Astrocyte (in vitro differentiated cells and primary cell): ENCODE measurements at regions not wholly inside any gene's neighbourhood (a gene's known extent, or its start where the extent isn't known, plus 50 kb on each side); places are given as distances from the start of the nearest gene placed in this dataset.

Experiments used
- DNase-seq: peaks from one replicate; pipeline ENCODE4 v3.0.0-alpha.2; 2010; ENCODE audit warnings: low read depth
- FAIRE-seq: peaks from 2 replicates; lab custom pipeline; 2011; peaks lifted over from hg19 to GRCh38; lab: Jason Lieb, UNC
- H2AFZ ChIP-seq: 2 replicates; pipeline ENCODE4 v1.6.0; 2012; ENCODE audit warnings: low read depth, low read length, inconsistent platforms
- H3K27ac ChIP-seq: 2 replicates; pipeline ENCODE4 v1.5.1; 2011; ENCODE audit warnings: low read depth, low read length, inconsistent platforms
- H3K27me3 ChIP-seq: 2 replicates; pipeline ENCODE4 v1.6.0; 2011; ENCODE audit warnings: low read length, inconsistent platforms; ENCODE audit not compliant: insufficient read depth
- H3K36me3 ChIP-seq: 2 replicates; pipeline ENCODE4 v1.5.1; 2011; ENCODE audit warnings: low read length, inconsistent platforms; ENCODE audit not compliant: insufficient read depth
- H3K4me1 ChIP-seq: 2 replicates; pipeline ENCODE4 v1.5.1; 2011; ENCODE audit warnings: low read length, inconsistent platforms; ENCODE audit not compliant: insufficient read depth
- H3K4me2 ChIP-seq: 2 replicates; pipeline ENCODE4 v1.6.0; 2012; ENCODE audit warnings: low read length, inconsistent platforms
- H3K4me3 ChIP-seq: 2 replicates; pipeline ENCODE4 v1.5.1; 2011; ENCODE audit warnings: low read depth, mild to moderate bottlenecking, low read length, inconsistent platforms; ENCODE audit not compliant: insufficient read depth
- H3K79me2 ChIP-seq: 2 replicates; pipeline ENCODE4 v1.6.0; 2012; ENCODE audit warnings: mild to moderate bottlenecking, low read length, inconsistent platforms; ENCODE audit not compliant: insufficient read depth
- H3K9ac ChIP-seq: 2 replicates; pipeline ENCODE4 v1.6.0; 2012; ENCODE audit warnings: mild to moderate bottlenecking, low read length, inconsistent platforms
- H3K9me3 ChIP-seq: 2 replicates; pipeline ENCODE4 v1.5.1; 2012; ENCODE audit warnings: low read depth, mild to moderate bottlenecking, low read length, inconsistent platforms; ENCODE audit not compliant: insufficient read depth
- H4K20me1 ChIP-seq: 2 replicates; pipeline ENCODE4 v1.6.0; 2012; ENCODE audit warnings: low read length, inconsistent platforms; ENCODE audit not compliant: insufficient read depth
- H3K27ac Mint-ChIP-seq: one replicate; pipeline ENCODE4 v1.8.0; 2021; ENCODE audit warnings: mild to moderate bottlenecking, mixed read lengths; ENCODE audit not compliant: unreplicated experiment
- H3K27me3 Mint-ChIP-seq: one replicate; pipeline ENCODE4 v1.8.0; 2021; ENCODE audit warnings: low read depth, mixed read lengths; ENCODE audit not compliant: unreplicated experiment
- H3K36me3 Mint-ChIP-seq: one replicate; pipeline ENCODE4 v1.8.0; 2021; ENCODE audit warnings: low read depth, mixed read lengths; ENCODE audit not compliant: unreplicated experiment
- H3K4me1 Mint-ChIP-seq: one replicate; pipeline ENCODE4 v1.8.0; 2021; ENCODE audit warnings: low read depth, mixed read lengths; ENCODE audit not compliant: unreplicated experiment
- H3K4me3 Mint-ChIP-seq: one replicate; pipeline ENCODE4 v1.8.0; 2021; ENCODE audit warnings: mild to moderate bottlenecking, moderate library complexity, mixed read lengths; ENCODE audit not compliant: unreplicated experiment
- H3K9me3 Mint-ChIP-seq: one replicate; pipeline ENCODE4 v1.8.0; 2021; ENCODE audit warnings: mild to moderate bottlenecking, mixed read lengths; ENCODE audit not compliant: unreplicated experiment
- CTCF ChIP-seq: IDR thresholded peaks from 2 replicates; pipeline ENCODE4 v1.5.1; 2011; ENCODE audit warnings: low read depth, mild to moderate bottlenecking, inconsistent platforms, low read length, moderate library complexity; ENCODE audit not compliant: insufficient read depth
- EZH2 ChIP-seq: IDR thresholded peaks from 2 replicates; pipeline ENCODE4 v1.6.1; 2012; ENCODE audit warnings: mild to moderate bottlenecking, low read length, inconsistent platforms; ENCODE audit not compliant: insufficient read depth

GRCh38 chr3:116640109-116640508 lies 69.5 kb upstream of the TUSC7 start:
- FAIRE-seq (no peak), DNase-seq (no peak)
- no peak overlapping the region for H3K27ac Mint-ChIP-seq
- no peak overlapping the region for H2AFZ ChIP-seq
- no peak overlapping the region for H3K4me3 ChIP-seq
- no peaks in the 10 kb centered on the region for H3K4me1 Mint-ChIP-seq
- no peaks in the 10 kb centered on the region for H4K20me1 ChIP-seq
- no peak overlapping the region for H3K4me3 Mint-ChIP-seq
- no peaks in the 10 kb centered on the region for H3K36me3 ChIP-seq
- no peak overlapping the region for H3K27ac ChIP-seq
- no peak for TF ChIP-seq CTCF
- TF ChIP-seq EZH2, result no peak
- H3K36me3 Mint-ChIP-seq, result no peaks in the 10 kb centered on the region
- no peaks in the 10 kb centered on the region for H3K9me3 Mint-ChIP-seq
- H3K4me2 ChIP-seq, result no peak overlapping the region
- no peak overlapping the region for H3K9ac ChIP-seq
- H3K79me2 ChIP-seq, result no peaks in the 10 kb centered on the region
- no peaks in the 10 kb centered on the region for H3K4me1 ChIP-seq
- no peaks in the 10 kb centered on the region for H3K27me3 ChIP-seq
- no peaks in the 10 kb centered on the region for H3K9me3 ChIP-seq
- no peaks in the 10 kb centered on the region for H3K27me3 Mint-ChIP-seq

GRCh38 chr3:116643001-116643400 lies 66.6 kb upstream of the TUSC7 start:
- Mint-ChIP-seq H3K27me3 (peaks cover 9% of the 10 kb centered on the region), H3K4me3 (no peak overlapping the region), H3K36me3 (no peaks in the 10 kb centered on the region), H3K4me1 (no peaks in the 10 kb centered on the region), H3K27ac (no peak overlapping the region), H3K9me3 (no peaks in the 10 kb centered on the region)
- no peaks in the 10 kb centered on the region for H4K20me1 ChIP-seq
- H3K36me3 ChIP-seq, result no peaks in the 10 kb centered on the region
- TF ChIP-seq EZH2, result no peak
- no peak for TF ChIP-seq CTCF
- no peak for FAIRE-seq
- H3K9ac ChIP-seq, result no peak overlapping the region
- no peak overlapping the region for H3K4me2 ChIP-seq
- H3K79me2 ChIP-seq, result no peaks in the 10 kb centered on the region
- no peak overlapping the region for H3K27ac ChIP-seq
- no peaks in the 10 kb centered on the region for H3K9me3 ChIP-seq
- no peak overlapping the region for H2AFZ ChIP-seq
- no peak overlapping the region for H3K4me3 ChIP-seq
- no peaks in the 10 kb centered on the region for H3K4me1 ChIP-seq
- no peaks in the 10 kb centered on the region for H3K27me3 ChIP-seq
- no peak for DNase-seq

- Mint-ChIP-seq H3K36me3 (no peaks in the 10 kb centered on the region), H3K27ac (no peak overlapping the region), H3K9me3 (no peaks in the 10 kb centered on the region), H3K27me3 (peaks cover 9% of the 10 kb centered on the region), H3K4me1 (no peaks in the 10 kb centered on the region), H3K4me3 (no peak overlapping the region)
- Histone ChIP-seq H3K9me3 (no peaks in the 10 kb centered on the region), H3K79me2 (no peaks in the 10 kb centered on the region), H2AFZ (no peak overlapping the region), H3K4me1 (no peaks in the 10 kb centered on the region), H3K36me3 (no peaks in the 10 kb centered on the region), H3K27ac (no peak overlapping the region), H3K27me3 (no peaks in the 10 kb centered on the region), H4K20me1 (no peaks in the 10 kb centered on the region), H3K4me3 (no peak overlapping the region), H3K9ac (no peak overlapping the region), H3K4me2 (no peak overlapping the region)
- no peak for FAIRE-seq
- TF ChIP-seq CTCF, result no peak
- no peak for TF ChIP-seq EZH2
- no peak for DNase-seq
Measured at GRCh38 chr3:116647996-116648395, 61.6 kb upstream of the TUSC7 start.
